Ovary (tissue), 3 donors: ENCODE measurements at regions not wholly inside any gene's neighbourhood (a gene's known extent, or its start where the extent isn't known, plus 50 kb on each side); places are given as distances from the start of the nearest gene placed in this dataset.

Source experiments
- CTCF ChIP-seq, 3 donors: fragments of 450-650 bp in 2 of 3; fragments of 200-600 bp in 1 of 3; IDR thresholded peaks; one replicate each; pipeline versions ENCODE4 v1.5.1 to v1.8.0; 2016 to 2022; ENCODE audit warnings: antibody characterized with exemption in 3 of 3, mild to moderate bottlenecking in 1 of 3
- EP300 ChIP-seq: sonication (generic); formaldehyde crosslinking; IDR thresholded peaks from one replicate; pipeline ENCODE4 v1.6.1; 2017; ENCODE audit warnings: antibody characterized with exemption
- donor health status: DM: no; HTN: no; CAD: no.

- no peak for TF ChIP-seq CTCF (IDR thresholded peaks at IDR 0.05)
- TF ChIP-seq EP300, result no peak
Observed at GRCh38 chr4:8685831-8686230, 93.3 kb downstream of the CPZ start.
